IgD-negative memory B cell (primary cell): ENCODE measurements at regions not wholly inside any gene's neighbourhood (a gene's known extent, or its start where the extent isn't known, plus 50 kb on each side); places are given as distances from the start of the nearest gene placed in this dataset.

Source experiments
- H3K27ac Mint-ChIP-seq, 3 donors: one replicate each; pipeline ENCODE4 v1.8.0; 2020 to 2022; ENCODE audit warnings: mild to moderate bottlenecking in 3 of 3, mixed read lengths in 3 of 3, moderate library complexity in 1 of 3
- H3K27me3 Mint-ChIP-seq: one replicate; pipeline ENCODE4 v1.8.0; 2021; ENCODE audit warnings: mixed read lengths
- H3K36me3 Mint-ChIP-seq: one replicate; pipeline ENCODE4 v1.8.0; 2020; ENCODE audit warnings: mild to moderate bottlenecking, mixed read lengths
- H3K4me1 Mint-ChIP-seq, 3 donors: one replicate each; pipeline ENCODE4 v1.8.0; 2020 to 2022; ENCODE audit warnings: mixed read lengths in 3 of 3, mild to moderate bottlenecking in 1 of 3
- H3K4me3 Mint-ChIP-seq, 4 donors: one replicate each; pipeline ENCODE4 v1.8.0; 2020 to 2022; ENCODE audit warnings: mild to moderate bottlenecking in 4 of 4, mixed read lengths in 4 of 4, moderate library complexity in 3 of 4
- H3K9me3 Mint-ChIP-seq, 3 donors: one replicate each; pipeline ENCODE4 v1.8.0; 2020 to 2021; ENCODE audit warnings: mixed read lengths in 3 of 3, mild to moderate bottlenecking in 1 of 3

DNA sequence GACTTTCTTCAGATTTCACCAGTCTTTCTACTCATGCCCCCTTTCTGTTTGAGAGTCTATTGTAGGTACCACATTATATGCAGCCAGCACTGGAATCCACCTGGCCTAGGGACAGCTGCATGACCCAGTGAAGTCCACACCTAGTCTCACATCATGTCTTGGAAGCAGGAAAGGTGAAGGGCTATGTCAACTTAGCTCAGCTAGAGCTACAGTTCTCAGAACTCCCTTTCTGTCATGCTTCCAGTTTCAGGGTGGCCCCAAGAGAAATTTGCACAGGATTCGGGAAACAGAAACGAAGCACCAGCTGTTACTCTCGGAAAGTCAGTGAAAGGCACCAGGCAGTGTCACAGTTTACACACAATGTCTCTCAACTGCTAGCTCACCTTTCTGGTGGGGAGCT is 51.6 kb upstream of the NLRP1 start:
- no peaks in the 10 kb centered on the region for H3K4me1 Mint-ChIP-seq
- peaks cover 8% of the 10 kb centered on the region for H3K27me3 Mint-ChIP-seq
- H3K36me3 Mint-ChIP-seq: peaks cover 2% of the 10 kb centered on the region
- H3K27ac Mint-ChIP-seq: no peak overlapping the region
- no peak overlapping the region for H3K4me3 Mint-ChIP-seq
- peaks cover 0 to 2% (median 0%) of the 10 kb centered on the region in 3 donors for H3K9me3 Mint-ChIP-seq

DNA sequence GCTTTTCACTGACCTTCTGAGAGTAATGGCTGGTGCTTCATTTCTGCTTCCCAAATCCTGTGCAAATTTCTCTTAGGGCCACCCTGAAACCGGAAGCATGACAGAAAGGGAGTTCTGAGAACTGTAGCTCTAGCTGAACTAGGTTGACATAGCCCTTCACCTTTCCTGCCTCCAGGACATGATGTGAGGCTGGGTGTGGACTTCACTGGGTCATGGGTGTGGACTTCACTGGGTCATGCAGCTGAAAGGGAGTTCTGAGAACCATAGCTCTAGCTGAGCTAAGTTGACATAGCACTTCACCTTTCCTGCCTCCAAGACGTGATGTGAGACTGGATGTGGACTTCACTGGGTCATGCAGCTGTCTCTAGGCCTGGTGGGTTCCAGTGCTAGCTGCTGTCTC is 54.3 kb upstream of the NLRP1 start:
- Mint-ChIP-seq H3K27me3 (peaks cover 9% of the 10 kb centered on the region), H3K9me3 (peaks cover 0 to 2% (median 0%) of the 10 kb centered on the region in 3 donors), H3K36me3 (peaks cover 2% of the 10 kb centered on the region), H3K4me3 (no peak overlapping the region), H3K27ac (no peak overlapping the region), H3K4me1 (no peaks in the 10 kb centered on the region)

DNA sequence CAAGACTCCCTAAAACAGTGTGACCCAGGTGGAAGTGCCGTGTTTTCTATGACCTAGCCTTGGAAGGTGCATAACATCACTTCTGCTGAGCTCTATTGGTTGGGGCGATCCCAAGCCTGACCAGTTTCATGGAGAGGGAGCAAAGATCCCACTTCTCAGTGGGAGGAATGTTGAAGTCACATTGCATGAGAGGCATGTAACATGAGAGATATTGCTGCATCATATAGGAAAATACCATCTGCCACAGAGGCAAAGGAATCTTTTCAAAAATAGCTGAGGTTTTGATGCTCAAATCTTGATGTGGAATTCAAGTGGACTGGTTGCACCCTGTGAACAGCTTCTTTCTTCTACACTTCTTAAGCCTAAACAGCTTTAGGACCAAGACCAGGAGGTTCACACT is 56.4 kb upstream of the NLRP1 start:
- H3K36me3 Mint-ChIP-seq: peaks cover 2% of the 10 kb centered on the region
- H3K4me1 Mint-ChIP-seq: no peaks in the 10 kb centered on the region
- peaks cover 0 to 2% (median 0%) of the 10 kb centered on the region in 3 donors for H3K9me3 Mint-ChIP-seq
- H3K27me3 Mint-ChIP-seq: peaks cover 9% of the 10 kb centered on the region
- H3K4me3 Mint-ChIP-seq: no peak overlapping the region
- H3K27ac Mint-ChIP-seq: no peak overlapping the region

DNA sequence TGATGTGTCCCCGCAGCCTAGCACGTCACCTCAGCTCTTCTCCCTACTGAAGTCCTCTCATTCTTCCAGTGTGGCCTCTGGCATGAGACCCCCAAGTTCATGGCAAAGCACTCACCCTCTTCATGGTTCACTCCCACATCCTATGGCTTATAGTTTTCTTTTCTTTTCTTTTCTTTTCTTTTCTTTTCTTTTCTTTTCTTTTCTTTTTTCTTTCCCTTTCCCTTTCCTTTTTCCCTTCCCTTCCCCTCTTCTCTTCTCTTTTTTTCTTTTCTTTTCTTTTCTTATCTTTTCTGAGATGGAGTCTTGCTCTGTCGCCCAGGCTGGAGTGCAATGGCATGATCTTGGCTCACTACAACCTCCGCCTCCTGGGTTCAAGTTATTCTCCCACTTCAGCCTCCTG is 58.4 kb upstream of the NLRP1 start:
- peaks cover 0 to 2% (median 0%) of the 10 kb centered on the region in 3 donors for H3K9me3 Mint-ChIP-seq
- peaks cover under 1% of the 10 kb centered on the region for H3K36me3 Mint-ChIP-seq
- H3K4me1 Mint-ChIP-seq: no peaks in the 10 kb centered on the region
- no peak overlapping the region for H3K4me3 Mint-ChIP-seq
- no peak overlapping the region for H3K27ac Mint-ChIP-seq
- peaks cover 4% of the 10 kb centered on the region for H3K27me3 Mint-ChIP-seq

DNA sequence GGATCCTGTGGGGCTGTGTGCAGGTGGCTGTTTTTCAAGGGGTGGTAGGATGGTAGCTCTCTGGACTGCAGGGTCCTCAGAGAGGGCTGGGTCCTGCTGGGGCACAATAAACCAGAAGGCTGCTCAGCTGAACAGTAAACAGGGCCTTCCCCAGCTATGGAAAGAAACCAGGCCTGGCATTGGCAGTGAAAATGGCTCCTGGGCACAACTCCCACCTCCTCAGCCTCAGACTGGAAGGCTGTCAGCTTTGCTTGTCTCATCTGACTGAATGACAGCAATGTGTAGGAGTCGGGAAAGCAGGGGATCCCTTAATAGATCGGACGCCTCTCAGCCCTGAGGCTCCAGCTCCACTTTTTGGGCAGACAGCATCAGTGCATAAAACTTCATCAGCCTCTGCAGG is 59.8 kb upstream of the NLRP1 start:
- Mint-ChIP-seq H3K36me3 (no peaks in the 10 kb centered on the region), H3K9me3 (peaks cover 0 to under 1% (median 0%) of the 10 kb centered on the region in 3 donors), H3K27ac (peak overlapping the region in 1 of 3 donors; percentile 76), H3K27me3 (peaks cover 4% of the 10 kb centered on the region), H3K4me1 (no peaks in the 10 kb centered on the region), H3K4me3 (no peak overlapping the region)

DNA sequence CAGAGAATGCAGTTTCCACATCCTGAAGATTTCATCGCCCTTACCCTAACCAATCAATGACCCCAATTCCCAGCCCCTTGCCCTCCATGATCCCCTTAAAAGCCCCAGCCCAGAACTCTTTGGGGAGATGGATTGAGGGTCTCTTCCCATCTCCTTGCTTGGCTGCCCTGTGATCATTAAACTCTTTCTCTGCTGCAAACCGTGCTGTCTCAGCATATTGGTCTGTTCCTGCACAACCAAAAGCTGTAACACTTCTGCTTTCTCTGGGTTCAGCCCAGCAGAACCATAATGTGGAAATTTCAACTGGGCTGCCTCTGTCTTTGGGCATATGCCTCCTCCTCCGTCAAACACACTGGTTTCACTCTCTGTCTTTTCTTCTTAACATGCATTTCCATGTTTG is 67.0 kb upstream of the NLRP1 start:
- Mint-ChIP-seq H3K4me1 (no peaks in the 10 kb centered on the region), H3K4me3 (peak overlapping the region in 1 of 4 donors; percentile 47), H3K27ac (no peak overlapping the region), H3K27me3 (peaks cover 17% of the 10 kb centered on the region), H3K9me3 (peaks cover 3 to 10% (median 10%) of the 10 kb centered on the region in 3 donors), H3K36me3 (peaks cover 3% of the 10 kb centered on the region)

DNA sequence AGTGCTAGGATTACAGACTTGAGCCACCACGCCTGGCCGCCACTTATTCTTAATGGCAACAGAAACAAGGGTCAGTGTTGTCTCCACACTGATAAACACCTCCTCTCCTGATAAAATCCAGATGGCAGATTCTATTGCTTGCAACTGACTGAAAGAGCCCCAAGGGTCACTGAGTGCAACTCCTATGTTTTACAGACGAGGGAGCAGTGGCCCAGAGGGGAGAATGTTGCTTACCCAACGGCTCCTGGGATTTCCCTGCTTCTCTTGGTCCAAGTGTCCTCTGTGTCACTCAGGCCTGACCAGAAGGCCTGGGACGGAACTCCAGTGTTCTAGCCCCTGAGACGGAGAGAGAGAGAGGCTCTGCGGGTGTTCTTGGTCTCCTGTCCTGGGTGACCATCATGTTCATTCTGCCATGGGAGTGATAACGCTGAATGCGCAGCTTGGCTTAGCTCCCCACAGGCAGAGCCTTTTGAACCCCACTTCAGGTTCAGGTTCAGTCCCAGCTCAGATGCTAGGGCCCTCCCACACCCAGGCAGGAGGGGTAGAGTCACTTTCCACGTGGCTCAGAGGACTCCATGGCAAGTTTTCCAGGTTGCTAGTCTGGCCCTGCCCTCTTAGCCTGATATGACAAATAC is 77.3 kb upstream of the NLRP1 start:
- no peak overlapping the region for H3K27ac Mint-ChIP-seq
- no peaks in the 10 kb centered on the region for H3K4me1 Mint-ChIP-seq
- H3K36me3 Mint-ChIP-seq: no peaks in the 10 kb centered on the region
- no peaks in the 10 kb centered on the region for H3K9me3 Mint-ChIP-seq
- H3K4me3 Mint-ChIP-seq: no peak overlapping the region
- peaks cover 6% of the 10 kb centered on the region for H3K27me3 Mint-ChIP-seq

DNA sequence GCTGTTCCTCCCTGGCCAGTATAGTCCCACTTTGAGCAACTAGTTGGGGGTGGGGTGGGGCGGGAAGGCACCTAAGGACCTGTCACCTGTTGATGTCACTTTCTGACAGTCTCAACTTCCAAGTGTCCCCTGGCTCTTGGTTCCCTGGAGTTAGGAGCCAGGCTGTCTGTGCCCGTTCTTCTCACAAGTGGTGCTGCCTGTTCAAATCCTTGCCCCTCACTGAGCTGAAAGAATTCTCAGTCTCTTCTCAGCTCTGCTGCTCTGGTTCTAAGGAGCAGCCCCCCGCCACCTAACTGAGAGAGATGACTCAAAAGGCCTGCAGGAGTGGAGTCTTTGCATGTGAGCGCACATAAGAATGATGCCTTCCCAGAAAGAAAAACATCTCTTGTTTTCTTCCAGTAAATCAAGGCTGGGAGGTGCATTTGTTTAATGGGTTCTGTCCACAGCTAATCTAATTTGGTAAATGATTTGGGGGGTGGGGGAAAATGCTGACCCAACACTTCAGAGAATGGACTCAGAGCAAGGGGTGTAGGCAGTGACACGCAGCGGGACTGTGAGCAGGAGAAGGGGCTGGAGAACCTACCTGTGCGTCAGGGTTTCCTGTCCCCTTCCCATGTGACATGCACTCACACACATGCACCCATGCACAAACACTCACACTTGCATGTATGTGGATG is 78.2 kb upstream of the NLRP1 start:
- no peaks in the 10 kb centered on the region for H3K9me3 Mint-ChIP-seq
- H3K27ac Mint-ChIP-seq: no peak overlapping the region
- no peak overlapping the region for H3K4me3 Mint-ChIP-seq
- H3K36me3 Mint-ChIP-seq: no peaks in the 10 kb centered on the region
- no peaks in the 10 kb centered on the region for H3K4me1 Mint-ChIP-seq
- H3K27me3 Mint-ChIP-seq: peaks cover 4% of the 10 kb centered on the region

DNA sequence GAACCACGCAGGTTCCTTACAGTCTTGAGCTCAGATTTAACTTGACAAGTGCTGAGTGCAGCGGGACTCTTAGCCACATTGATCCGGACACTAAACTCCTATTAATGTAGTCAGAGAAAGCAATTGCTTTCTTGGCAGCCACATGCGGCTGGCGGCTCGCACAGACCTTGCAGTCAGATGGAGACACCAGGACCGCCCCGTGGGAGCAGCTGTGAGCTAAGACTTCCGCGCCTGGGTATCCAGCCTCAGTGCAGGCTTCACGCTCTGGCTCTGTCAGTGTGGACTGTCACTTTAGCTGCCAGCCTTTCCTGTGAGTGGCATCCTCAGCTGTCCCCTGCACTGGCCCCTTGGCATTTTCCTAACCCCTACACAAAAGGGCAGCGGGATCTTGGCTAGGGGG is 80.9 kb upstream of the NLRP1 start:
- Mint-ChIP-seq H3K4me3 (no peak overlapping the region), H3K27ac (no peak overlapping the region), H3K4me1 (peaks cover 0 to 1% (median 0%) of the 10 kb centered on the region in 3 donors), H3K27me3 (peaks cover 8% of the 10 kb centered on the region), H3K9me3 (no peaks in the 10 kb centered on the region), H3K36me3 (no peaks in the 10 kb centered on the region)

DNA sequence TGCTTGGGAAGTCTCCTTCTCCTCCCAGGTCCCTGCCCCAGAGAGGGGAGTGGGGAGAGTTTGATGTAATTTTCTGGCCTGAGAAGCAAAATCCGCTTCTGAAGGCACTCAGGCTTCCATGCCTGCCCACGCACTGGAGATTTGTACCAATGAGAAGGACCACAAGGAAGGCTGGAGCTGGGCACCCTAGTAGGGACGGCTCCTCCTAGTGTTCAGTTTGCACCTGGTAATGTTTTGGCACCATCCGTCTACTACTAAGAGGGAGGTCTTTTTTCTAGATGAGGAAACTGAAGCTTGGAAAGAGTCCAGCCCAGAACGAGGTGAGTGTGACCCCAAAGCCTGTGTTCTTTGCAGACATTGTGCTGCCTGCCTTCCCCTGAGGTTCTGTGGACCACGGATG is 83.6 kb upstream of the NLRP1 start:
- Mint-ChIP-seq H3K4me3 (no peak overlapping the region), H3K4me1 (peaks cover 0 to 1% (median under 1%) of the 10 kb centered on the region in 3 donors)

DNA sequence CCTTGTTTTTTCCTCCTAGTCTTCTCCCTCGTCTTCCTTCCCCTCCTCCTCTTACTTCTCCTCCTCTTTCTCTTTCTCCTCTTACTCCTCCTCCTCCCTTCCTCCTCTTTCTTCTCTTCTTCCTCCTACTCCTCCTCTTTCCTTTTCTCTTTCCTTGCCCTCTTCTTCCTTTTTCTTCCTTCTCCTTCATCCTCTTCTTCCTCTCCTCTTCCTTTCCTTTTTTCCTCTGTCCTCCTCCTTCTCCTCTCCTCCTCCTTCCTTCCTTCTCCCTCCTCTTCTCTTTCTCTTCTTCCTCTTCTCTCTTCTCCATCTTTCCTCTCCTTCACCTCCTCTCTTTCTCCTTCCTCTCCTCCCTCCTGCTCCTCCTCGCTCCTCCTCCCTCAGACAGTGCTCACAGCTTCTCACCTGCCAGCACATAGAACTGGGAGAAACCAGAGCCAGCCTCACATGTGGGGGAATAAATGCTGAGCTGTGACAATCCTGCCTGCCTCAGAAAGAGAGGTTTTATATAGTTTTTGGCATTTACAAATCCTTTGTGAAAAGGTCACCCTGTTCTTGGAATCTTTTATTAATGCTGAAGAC is 84.3 kb upstream of the NLRP1 start:
- no peaks in the 10 kb centered on the region for H3K36me3 Mint-ChIP-seq
- peaks cover 0 to 3% (median 1%) of the 10 kb centered on the region in 3 donors for H3K4me1 Mint-ChIP-seq
- no peak overlapping the region for H3K4me3 Mint-ChIP-seq
- no peaks in the 10 kb centered on the region for H3K9me3 Mint-ChIP-seq
- peaks cover 10% of the 10 kb centered on the region for H3K27me3 Mint-ChIP-seq
- H3K27ac Mint-ChIP-seq: no peak overlapping the region

More for the DNA sequence above, 83.6 kb upstream of the NLRP1 start:
- Mint-ChIP-seq H3K36me3 (no peaks in the 10 kb centered on the region), H3K27ac (no peak overlapping the region), H3K27me3 (peaks cover 10% of the 10 kb centered on the region), H3K9me3 (no peaks in the 10 kb centered on the region)

DNA sequence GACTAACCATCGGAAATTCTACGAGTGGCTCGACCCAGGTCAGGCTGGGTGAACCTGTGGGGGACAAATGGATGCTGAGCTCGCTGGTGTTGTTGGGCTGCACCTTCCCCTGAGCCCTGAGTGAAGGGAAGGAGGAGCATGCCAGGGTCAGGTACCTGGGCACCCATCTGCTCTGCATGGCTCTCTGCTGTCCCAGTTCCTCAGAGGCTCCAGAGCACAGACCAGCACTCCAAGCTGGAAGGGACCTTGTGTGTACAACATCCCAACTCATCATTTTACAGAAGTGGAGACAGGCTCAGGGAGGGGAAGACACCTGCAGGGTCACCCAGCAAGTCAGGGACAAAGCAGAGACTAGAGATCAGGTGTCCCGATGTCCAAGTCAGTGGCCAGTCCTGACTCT is 84.9 kb upstream of the NLRP1 start:
- no peak overlapping the region for H3K27ac Mint-ChIP-seq
- no peak overlapping the region for H3K4me3 Mint-ChIP-seq
- H3K36me3 Mint-ChIP-seq: no peaks in the 10 kb centered on the region
- peaks cover 0 to 2% (median 0%) of the 10 kb centered on the region in 3 donors for H3K9me3 Mint-ChIP-seq
- H3K27me3 Mint-ChIP-seq: peaks cover 10% of the 10 kb centered on the region
- peaks cover 0 to 3% (median 1%) of the 10 kb centered on the region in 3 donors for H3K4me1 Mint-ChIP-seq

DNA sequence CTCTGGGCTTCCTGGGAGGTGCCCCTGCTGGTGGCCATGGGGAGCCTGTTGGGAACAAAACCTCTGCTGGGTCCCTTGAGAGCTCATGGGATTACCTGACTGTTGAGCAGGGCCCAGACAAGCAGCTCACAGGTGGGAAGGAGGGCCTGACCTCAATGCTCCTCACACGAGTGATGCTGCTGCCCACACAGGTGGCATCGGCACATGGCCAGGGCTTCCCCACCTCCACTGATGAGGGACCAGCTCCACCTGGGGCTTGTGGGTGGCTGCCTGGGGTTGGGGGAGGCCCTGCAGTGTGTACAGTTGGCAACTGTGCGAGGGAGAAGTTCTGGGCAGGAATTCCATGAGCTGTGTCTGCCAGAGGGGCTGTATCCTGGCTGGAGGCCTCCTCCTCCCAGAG is 87.8 kb upstream of the NLRP1 start:
- H3K4me1 Mint-ChIP-seq: peaks cover 14 to 20% (median 15%) of the 10 kb centered on the region in 3 donors
- no peak overlapping the region for H3K4me3 Mint-ChIP-seq
- H3K27me3 Mint-ChIP-seq: peaks cover 5% of the 10 kb centered on the region
- peaks cover 0 to 2% (median 0%) of the 10 kb centered on the region in 3 donors for H3K9me3 Mint-ChIP-seq
- no peak overlapping the region for H3K27ac Mint-ChIP-seq
- no peaks in the 10 kb centered on the region for H3K36me3 Mint-ChIP-seq

DNA sequence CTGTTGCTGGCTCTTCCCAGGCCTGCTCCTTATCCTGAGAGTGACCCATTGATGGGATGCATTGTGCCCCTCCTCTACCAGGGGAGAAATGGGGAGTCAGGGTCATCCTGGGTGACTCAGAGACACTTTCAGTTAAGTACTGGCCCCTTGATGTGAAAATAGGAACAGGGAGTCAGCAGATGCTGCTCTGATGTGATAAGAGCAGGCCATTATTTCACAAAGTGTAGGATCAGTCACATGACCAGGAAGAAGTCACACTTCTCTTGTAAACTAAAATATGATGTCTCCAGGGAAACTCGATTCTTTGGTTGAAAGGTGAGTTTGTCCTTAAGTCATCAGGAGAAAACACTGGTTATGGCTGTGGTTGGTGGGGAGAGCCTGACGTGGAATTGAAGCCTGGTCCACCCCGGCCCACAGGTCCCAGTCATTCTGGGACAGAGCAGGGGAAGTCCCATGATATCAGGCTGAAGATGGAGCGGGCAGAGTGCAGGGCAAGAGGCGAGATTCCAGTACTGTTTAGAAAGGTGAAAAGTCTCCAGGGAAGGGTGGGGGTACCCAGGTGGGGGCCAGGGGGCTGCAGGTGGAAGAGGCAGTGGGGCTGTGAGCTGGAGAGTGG is 88.6 kb upstream of the NLRP1 start:
- H3K9me3 Mint-ChIP-seq: peaks cover 0 to 2% (median 0%) of the 10 kb centered on the region in 3 donors
- no peaks in the 10 kb centered on the region for H3K36me3 Mint-ChIP-seq
- H3K27ac Mint-ChIP-seq: no peak overlapping the region
- peaks cover 5% of the 10 kb centered on the region for H3K27me3 Mint-ChIP-seq
- peaks cover 14 to 26% (median 15%) of the 10 kb centered on the region in 3 donors for H3K4me1 Mint-ChIP-seq
- H3K4me3 Mint-ChIP-seq: peak overlapping the region in 1 of 4 donors; percentile 88
